HFFc6 (cell line): ENCODE measurements at regions not wholly inside any gene's neighbourhood (a gene's known extent, or its start where the extent isn't known, plus 50 kb on each side); places are given as distances from the start of the nearest gene placed in this dataset.

Experiments used
- DNase-seq: peaks from one replicate; pipeline ENCODE4 v3.0.0-alpha.2; 2018
- H3K27ac Mint-ChIP-seq: 2 replicates; pipeline ENCODE4 v1.8.0; 2020; ENCODE audit warnings: mild to moderate bottlenecking, mixed read lengths
- H3K27me3 Mint-ChIP-seq: 2 replicates; pipeline ENCODE4 v1.8.0; 2021; ENCODE audit warnings: mild to moderate bottlenecking, moderate library complexity, mixed read lengths; ENCODE audit not compliant: insufficient read depth
- H3K36me3 Mint-ChIP-seq: 2 replicates; pipeline ENCODE4 v1.8.0; 2021; ENCODE audit warnings: low read depth, mixed read lengths
- H3K4me1 Mint-ChIP-seq: 2 replicates; pipeline ENCODE4 v1.8.0; 2020; ENCODE audit warnings: low read depth, mixed read lengths
- H3K4me3 Mint-ChIP-seq: 2 replicates; pipeline ENCODE4 v1.8.0; 2020; ENCODE audit warnings: mild to moderate bottlenecking, moderate library complexity, mixed read lengths
- H3K9me3 Mint-ChIP-seq: 2 replicates; pipeline ENCODE4 v1.8.0; 2020; ENCODE audit warnings: mild to moderate bottlenecking, mixed read lengths
- CTCF ChIP-seq: fragments of 200-600 bp; sonication (generic); IDR thresholded peaks from 2 replicates; pipeline ENCODE4 v1.5.0; 2021; ENCODE audit warnings: antibody characterized with exemption, mild to moderate bottlenecking

- Mint-ChIP-seq H3K4me3 (no peak overlapping the region), H3K36me3 (0 out of 2 replicates have a peak, but pooled peaks cover 4% of the 10 kb centered on the region), H3K9me3 (peaks cover 5% of the 10 kb centered on the region; the same call in 1 of the 2 replicates), H3K4me1 (no peaks in the 10 kb centered on the region), H3K27ac (no peak overlapping the region), H3K27me3 (peaks cover 14% of the 10 kb centered on the region)
- TF ChIP-seq CTCF = no peak
- no peak for DNase-seq
Observed at GRCh38 chr3:72538070-72538745, 310.0 kb downstream of the SHQ1 start.

GRCh38 chr3:72537448-72537847 lies 310.8 kb downstream of the SHQ1 start:
- H3K9me3 Mint-ChIP-seq = peaks cover 5% of the 10 kb centered on the region; the same call in 1 of the 2 replicates

GRCh38 chr3:72536878-72537267 lies 311.4 kb downstream of the SHQ1 start:
- Mint-ChIP-seq H3K4me3 (no peak overlapping the region), H3K4me1 (no peaks in the 10 kb centered on the region), H3K27ac (no peak overlapping the region)

More at GRCh38 chr3:72537448-72537847, 310.8 kb downstream of the SHQ1 start:
- no peaks in the 10 kb centered on the region for H3K4me1 Mint-ChIP-seq
- no peak for DNase-seq
- no peak overlapping the region for H3K27ac Mint-ChIP-seq
- H3K27me3 Mint-ChIP-seq = peaks cover 15% of the 10 kb centered on the region
- no peak overlapping the region for H3K4me3 Mint-ChIP-seq
- TF ChIP-seq CTCF = no peak
- H3K36me3 Mint-ChIP-seq = 0 out of 2 replicates have a peak, but pooled peaks cover 4% of the 10 kb centered on the region

GRCh38 chr3:72536206-72536877 lies 311.9 kb downstream of the SHQ1 start:
- Mint-ChIP-seq H3K27ac (no peak overlapping the region), H3K4me3 (no peak overlapping the region), H3K36me3 (0 out of 2 replicates have a peak, but pooled peaks cover 4% of the 10 kb centered on the region), H3K27me3 (peaks cover 16% of the 10 kb centered on the region), H3K4me1 (no peaks in the 10 kb centered on the region), H3K9me3 (peaks cover 5% of the 10 kb centered on the region; the same call in 1 of the 2 replicates)
- no peak for TF ChIP-seq CTCF
- no peak for DNase-seq

More at GRCh38 chr3:72536878-72537267, 311.4 kb downstream of the SHQ1 start:
- DNase-seq = no peak
- 0 out of 2 replicates have a peak, but pooled peaks cover 4% of the 10 kb centered on the region for H3K36me3 Mint-ChIP-seq
- H3K9me3 Mint-ChIP-seq = peaks cover 5% of the 10 kb centered on the region; the same call in 1 of the 2 replicates
- peaks cover 16% of the 10 kb centered on the region for H3K27me3 Mint-ChIP-seq
- TF ChIP-seq CTCF = no peak

- Mint-ChIP-seq H3K27me3 (peaks cover 16% of the 10 kb centered on the region), H3K36me3 (0 out of 2 replicates have a peak, but pooled peaks cover 4% of the 10 kb centered on the region), H3K27ac (no peak overlapping the region), H3K4me1 (no peaks in the 10 kb centered on the region), H3K4me3 (no peak overlapping the region), H3K9me3 (peaks cover 5% of the 10 kb centered on the region; the same call in 1 of the 2 replicates)
- no peak for DNase-seq
- TF ChIP-seq CTCF = no peak
Observed at GRCh38 chr3:72535772-72536171, 312.5 kb downstream of the SHQ1 start.
